ENCODE measurements at regions not wholly inside any gene's neighbourhood (a gene's known extent, or its start where the extent isn't known, plus 50 kb on each side); places are given as distances from the start of the nearest gene placed in this dataset.

DNA sequence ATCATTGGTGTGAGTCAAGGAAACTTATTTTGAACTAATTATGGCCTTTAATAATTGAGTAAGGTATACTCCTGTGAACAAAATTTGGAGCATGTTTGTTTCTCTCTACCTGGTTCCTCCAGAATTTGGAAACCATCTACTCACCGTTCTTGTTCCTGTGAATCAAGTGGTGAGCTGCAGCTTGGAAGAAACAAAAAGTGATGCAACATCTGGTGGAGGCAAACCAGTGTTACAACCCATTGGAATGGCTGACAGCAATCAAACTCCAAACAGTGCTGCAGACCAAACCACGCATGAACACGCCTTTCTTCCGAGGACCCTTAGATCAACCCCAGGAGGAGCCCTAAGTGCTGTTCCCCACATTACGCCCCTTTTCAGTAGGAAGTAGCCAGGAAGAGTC is 104.7 kb upstream of the VASH1 start:
- Histone ChIP-seq H3K9me3 (peaks cover 0 to 36% (median 3%) of the 10 kb centered on the region in 4 donors), H3K36me3 (no peaks in the 10 kb centered on the region), H3K27me3 (no peaks in the 10 kb centered on the region), H3K27ac (no peak overlapping the region), H3K4me3 (no peak overlapping the region), H3K4me1 (no peaks in the 10 kb centered on the region)
- WGBS, 2 donors = 86 to 87% methylated on average over 5 of the region's 5 CpGs
- TF ChIP-seq EP300 (IDR thresholded peaks at IDR 0.05) (no peak), POLR2A (IDR thresholded peaks at IDR 0.05) (no peak)
- TF ChIP-seq, protein P1, sequence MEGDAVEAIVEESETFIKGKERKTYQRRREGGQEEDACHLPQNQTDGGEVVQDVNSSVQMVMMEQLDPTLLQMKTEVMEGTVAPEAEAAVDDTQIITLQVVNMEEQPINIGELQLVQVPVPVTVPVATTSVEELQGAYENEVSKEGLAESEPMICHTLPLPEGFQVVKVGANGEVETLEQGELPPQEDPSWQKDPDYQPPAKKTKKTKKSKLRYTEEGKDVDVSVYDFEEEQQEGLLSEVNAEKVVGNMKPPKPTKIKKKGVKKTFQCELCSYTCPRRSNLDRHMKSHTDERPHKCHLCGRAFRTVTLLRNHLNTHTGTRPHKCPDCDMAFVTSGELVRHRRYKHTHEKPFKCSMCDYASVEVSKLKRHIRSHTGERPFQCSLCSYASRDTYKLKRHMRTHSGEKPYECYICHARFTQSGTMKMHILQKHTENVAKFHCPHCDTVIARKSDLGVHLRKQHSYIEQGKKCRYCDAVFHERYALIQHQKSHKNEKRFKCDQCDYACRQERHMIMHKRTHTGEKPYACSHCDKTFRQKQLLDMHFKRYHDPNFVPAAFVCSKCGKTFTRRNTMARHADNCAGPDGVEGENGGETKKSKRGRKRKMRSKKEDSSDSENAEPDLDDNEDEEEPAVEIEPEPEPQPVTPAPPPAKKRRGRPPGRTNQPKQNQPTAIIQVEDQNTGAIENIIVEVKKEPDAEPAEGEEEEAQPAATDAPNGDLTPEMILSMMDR (IDR thresholded peaks at IDR 0.05) = no peak
- no peak for DNase-seq (ENCODE audit: low spot score in 2 of 2)

DNA sequence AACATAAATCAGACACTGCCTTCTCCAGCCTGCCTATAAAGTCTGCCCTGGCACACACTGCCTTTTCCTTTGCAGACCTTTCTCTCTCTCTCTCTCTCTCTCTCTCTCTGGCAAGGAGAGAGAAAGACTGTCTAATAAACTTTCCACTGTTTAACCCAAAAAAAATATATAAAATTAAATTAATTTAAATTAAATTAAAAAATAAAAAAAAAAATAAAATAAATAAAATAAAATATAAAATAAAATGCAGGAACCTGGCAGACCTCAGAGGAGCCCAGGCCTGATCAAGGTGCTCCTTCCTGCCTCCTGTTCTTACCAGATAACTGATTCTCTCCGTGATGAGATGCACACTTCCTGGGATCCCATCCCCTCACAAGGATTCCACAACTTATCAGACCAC is 103.9 kb upstream of the VASH1 start:
- DNase-seq (ENCODE audit: low spot score in 2 of 2) = no peak
- Histone ChIP-seq H3K9me3 (peaks cover 0 to 37% (median 3%) of the 10 kb centered on the region in 4 donors), H3K36me3 (no peaks in the 10 kb centered on the region), H3K4me3 (no peak overlapping the region), H3K4me1 (no peaks in the 10 kb centered on the region), H3K27me3 (no peaks in the 10 kb centered on the region), H3K27ac (no peak overlapping the region)
- WGBS, 2 donors = 81 to 100% methylated on average over 1 of the region's 1 CpG
- no peak for TF ChIP-seq POLR2A (IDR thresholded peaks at IDR 0.05)
- no peak for TF ChIP-seq EP300 (IDR thresholded peaks at IDR 0.05)
- TF ChIP-seq, protein P1 (IDR thresholded peaks at IDR 0.05) = no peak

DNA sequence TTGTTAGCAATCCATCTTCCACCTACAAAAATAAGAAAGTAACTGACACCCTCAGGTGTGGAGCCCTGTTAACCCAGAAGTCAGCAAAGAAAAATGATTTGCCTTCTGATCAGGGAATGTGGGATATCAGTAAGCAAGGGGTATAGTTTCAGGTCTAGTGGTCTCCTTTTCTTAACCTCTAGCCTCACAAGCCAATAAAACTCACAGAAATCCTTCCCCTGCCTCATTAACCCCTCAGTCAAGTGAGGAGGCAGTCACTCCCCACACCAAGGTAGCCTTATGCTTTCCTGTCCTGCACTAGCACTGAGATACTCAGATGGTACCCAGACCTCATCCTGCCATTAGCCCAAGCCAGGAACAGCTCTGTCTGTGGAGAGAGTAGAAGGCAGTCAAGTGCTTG is 103.4 kb upstream of the VASH1 start:
- Histone ChIP-seq H3K4me3 (no peak overlapping the region), H3K9me3 (peaks cover 0 to 37% (median 3%) of the 10 kb centered on the region in 4 donors), H3K36me3 (no peaks in the 10 kb centered on the region), H3K27ac (no peak overlapping the region), H3K4me1 (no peaks in the 10 kb centered on the region), H3K27me3 (no peaks in the 10 kb centered on the region)
- TF ChIP-seq EP300 (IDR thresholded peaks at IDR 0.05) = no peak
- TF ChIP-seq POLR2A (IDR thresholded peaks at IDR 0.05) = no peak
- TF ChIP-seq, protein P1 (IDR thresholded peaks at IDR 0.05) = no peak
- DNase-seq (ENCODE audit: low spot score in 2 of 2) = no peak

DNA sequence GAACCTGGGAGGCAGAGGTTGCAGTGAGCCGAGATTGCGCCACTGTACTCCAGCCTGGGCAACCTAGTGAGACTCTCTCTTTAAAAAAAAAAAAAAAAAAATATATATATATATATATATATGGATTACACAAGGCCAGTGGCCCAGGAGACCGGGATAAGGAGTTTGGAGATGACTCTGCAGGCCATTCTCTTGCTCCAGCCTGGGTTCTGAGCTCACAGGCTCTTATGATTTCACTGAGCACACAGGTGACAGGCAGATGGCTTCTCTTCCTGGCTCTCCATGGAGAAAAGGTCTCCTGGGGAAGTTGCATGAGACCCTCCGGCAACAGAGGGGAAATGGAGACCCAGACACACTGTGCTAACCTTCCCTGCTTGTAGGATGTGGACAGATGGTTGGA is 98.7 kb upstream of the VASH1 start:
- no peaks in the 10 kb centered on the region for H3K36me3 ChIP-seq
- no peak overlapping the region for H3K27ac ChIP-seq
- H3K4me3 ChIP-seq = no peak overlapping the region
- H3K9me3 ChIP-seq = peaks cover 0 to 43% (median 3%) of the 10 kb centered on the region in 4 donors
- WGBS, 2 donors = 89 to 97% methylated on average over 4 of the region's 4 CpGs
- DNase-seq (ENCODE audit: low spot score in 2 of 2) = no peak
- H3K27me3 ChIP-seq = no peaks in the 10 kb centered on the region
- H3K4me1 ChIP-seq = no peaks in the 10 kb centered on the region
- no peak for TF ChIP-seq EP300 (IDR thresholded peaks at IDR 0.05)
- no peak for TF ChIP-seq POLR2A (IDR thresholded peaks at IDR 0.05)
- TF ChIP-seq, protein P1 (IDR thresholded peaks at IDR 0.05) = no peak

DNA sequence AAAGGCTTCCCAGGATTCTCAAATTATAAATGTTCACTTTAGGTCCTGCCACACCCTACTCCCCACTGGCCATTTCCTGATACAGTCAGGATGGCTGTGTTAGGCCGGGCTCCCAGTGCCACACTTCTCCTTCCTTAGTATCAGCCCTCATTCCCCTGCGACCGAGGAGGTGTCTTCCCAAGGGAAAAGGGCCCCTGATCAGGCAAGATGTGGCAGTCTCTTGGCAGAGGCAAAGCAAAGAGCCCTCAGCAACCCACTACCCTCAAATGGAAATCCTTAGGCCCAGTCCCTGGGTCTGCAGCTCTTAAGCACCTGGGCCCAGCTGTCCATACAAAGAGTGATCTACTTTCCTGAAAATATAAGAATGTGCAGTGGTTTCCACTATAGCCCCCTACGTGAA is 96.5 kb upstream of the VASH1 start:
- Histone ChIP-seq H3K4me1 (no peaks in the 10 kb centered on the region), H3K27me3 (no peaks in the 10 kb centered on the region), H3K36me3 (no peaks in the 10 kb centered on the region), H3K9me3 (peaks cover 0 to 40% (median 3%) of the 10 kb centered on the region in 4 donors), H3K27ac (no peak overlapping the region), H3K4me3 (no peak overlapping the region)
- TF ChIP-seq, protein P1 (IDR thresholded peaks at IDR 0.05) = no peak
- TF ChIP-seq EP300 (IDR thresholded peaks at IDR 0.05) (no peak), POLR2A (IDR thresholded peaks at IDR 0.05) (no peak)
- 72 to 74% methylated on average over 4 of the region's 4 CpGs for WGBS, 2 donors
- no peak for DNase-seq (ENCODE audit: low spot score in 2 of 2)

Data from tibial nerve (tissue), 4 donors.